Epidermal melanocyte (primary cell): ENCODE measurements at regions not wholly inside any gene's neighbourhood (a gene's known extent, or its start where the extent isn't known, plus 50 kb on each side); places are given as distances from the start of the nearest gene placed in this dataset.
"Not testable (repeated sequence)": the region's sequence is repeated elsewhere in the genome, so short reads cannot be mapped to it uniquely, and the experiment has no call there.

Experiments
- DNase-seq: peaks from one replicate; pipeline ENCODE4 v3.0.0; 2011; ENCODE audit warnings: low spot score; ENCODE audit not compliant: insufficient read length

- DNase-seq = no peak
Observed at GRCh38 chr4:23113104-23113503, 420.4 kb downstream of the GBA3 start.

- no peak for DNase-seq
Observed at GRCh38 chr4:23106516-23106915, 413.8 kb downstream of the GBA3 start.

GRCh38 chr4:23105759-23106370 lies 413.1 kb downstream of the GBA3 start:
- no peak for DNase-seq

GRCh38 chr4:23097251-23097650 lies 404.5 kb downstream of the GBA3 start:
- no peak for DNase-seq

GRCh38 chr4:23091711-23092110 lies 399.0 kb downstream of the GBA3 start:
- no peak for DNase-seq

GRCh38 chr4:23085249-23085568 lies 392.5 kb downstream of the GBA3 start:
- DNase-seq = no peak

- no peak for DNase-seq
Observed at GRCh38 chr4:23084559-23085248, 392.0 kb downstream of the GBA3 start.

GRCh38 chr4:23083391-23083790 lies 390.7 kb downstream of the GBA3 start:
- no peak for DNase-seq

GRCh38 chr4:23080171-23080570 lies 387.4 kb downstream of the GBA3 start:
- not testable (repeated sequence) for DNase-seq

- no peak for DNase-seq
Observed at GRCh38 chr4:23070848-23071570, 378.3 kb downstream of the GBA3 start.

- DNase-seq = no peak
Observed at GRCh38 chr4:23068756-23069155, 376.0 kb downstream of the GBA3 start.

- no peak for DNase-seq
Observed at GRCh38 chr4:23068287-23068686, 375.6 kb downstream of the GBA3 start.

- DNase-seq = no peak
Observed at GRCh38 chr4:23062188-23062587, 369.5 kb downstream of the GBA3 start.

- no peak for DNase-seq
Observed at GRCh38 chr4:23061431-23061830, 368.7 kb downstream of the GBA3 start.

- no peak for DNase-seq
Observed at GRCh38 chr4:23060776-23061175, 368.0 kb downstream of the GBA3 start.

GRCh38 chr4:23058165-23058776 lies 365.5 kb downstream of the GBA3 start:
- no peak for DNase-seq

GRCh38 chr4:23041501-23041900 lies 348.8 kb downstream of the GBA3 start:
- no peak for DNase-seq

GRCh38 chr4:23040539-23040938 lies 347.8 kb downstream of the GBA3 start:
- DNase-seq = no peak

- no peak for DNase-seq
Observed at GRCh38 chr4:23039818-23040217, 347.1 kb downstream of the GBA3 start.

- no peak for DNase-seq
Observed at GRCh38 chr4:23038626-23039491, 346.1 kb downstream of the GBA3 start.

GRCh38 chr4:23036921-23037495 lies 344.3 kb downstream of the GBA3 start:
- no peak for DNase-seq
